AG04449 (cell line): ENCODE measurements at regions not wholly inside any gene's neighbourhood (a gene's known extent, or its start where the extent isn't known, plus 50 kb on each side); places are given as distances from the start of the nearest gene placed in this dataset.

Source experiments
- CTCF ChIA-PET: fragments of 350-600 bp; formaldehyde crosslinking; extraction: SDS; loops from one replicate; lab custom pipeline; 2021; ENCODE audit warnings: antibody characterized with exemption; lab: Yijun Ruan, JAX
- POLR2A ChIA-PET: fragments of 400-600, 350-600 bp; formaldehyde crosslinking; extraction: SDS; loops from one replicate; lab custom pipeline; 2020; ENCODE audit warnings: antibody characterized with exemption, inconsistent platforms; lab: Yijun Ruan, JAX
- DNase-seq: peaks from one replicate; pipeline ENCODE4 v3.0.0-alpha.2; 2010; ENCODE audit warnings: low read depth, low spot score
- H3K4me3 ChIP-seq: 2 replicates; pipeline ENCODE4 v1.5.1; 2011; ENCODE audit warnings: low read depth, mild to moderate bottlenecking, control low read depth, low read length
- CTCF ChIP-seq: IDR thresholded peaks from one replicate; pipeline ENCODE4 v1.5.1; 2011; ENCODE audit warnings: mild to moderate bottlenecking, moderate library complexity, low read length, control low read depth, inconsistent platforms; ENCODE audit not compliant: insufficient read depth; ENCODE audit errors: missing control alignments

GRCh38 chr12:115378291-115378690 is 694.3 kb upstream of the TBX3 start:
- CTCF ChIA-PET = no interaction called here
- no peak for DNase-seq
- no peak for TF ChIP-seq CTCF
- no peak overlapping the region for H3K4me3 ChIP-seq
- POLR2A ChIA-PET = no interaction called here

- ChIA-PET POLR2A (no interaction called here), CTCF (no interaction called here)
- no peak for TF ChIP-seq CTCF
Measured at GRCh38 chr12:115377779-115378178, 693.8 kb upstream of the TBX3 start.

GRCh38 chr12:115377230-115377629 is 693.3 kb upstream of the TBX3 start:
- ChIA-PET POLR2A (no interaction called here), CTCF (no interaction called here)
- no peak overlapping the region for H3K4me3 ChIP-seq
- no peak for DNase-seq
- no peak for TF ChIP-seq CTCF

More at GRCh38 chr12:115377779-115378178, 693.8 kb upstream of the TBX3 start:
- no peak for DNase-seq
- no peak overlapping the region for H3K4me3 ChIP-seq

GRCh38 chr12:115375186-115375991 is 691.4 kb upstream of the TBX3 start:
- POLR2A ChIA-PET = interaction anchor here (0.8 kb wide), 1 partner anchor 691 kb away, joined by 3 read pairs; the partner anchor contains the start of gene TBX3
- CTCF ChIA-PET = interaction anchor here (1.0 kb wide), 1 partner anchor 11 kb away, joined by 3 read pairs; no protein-coding TSS in a partner anchor
- no peak for TF ChIP-seq CTCF
- peak overlapping the region; percentile 6; the same call in 1 of the 2 replicates for H3K4me3 ChIP-seq
- DNase-seq = peak; percentile 37

- DNase-seq = no peak
- ChIA-PET POLR2A (interaction anchor here (0.8 kb wide), 1 partner anchor 691 kb away, joined by 3 read pairs; the partner anchor contains the start of gene TBX3), CTCF (interaction anchor here (1.0 kb wide), 1 partner anchor 10 kb away, joined by 3 read pairs; no protein-coding TSS in a partner anchor)
- H3K4me3 ChIP-seq = no peak overlapping the region
- no peak for TF ChIP-seq CTCF
Measured at GRCh38 chr12:115374480-115375185, 690.7 kb upstream of the TBX3 start.

GRCh38 chr12:115371711-115372110 is 687.7 kb upstream of the TBX3 start:
- CTCF ChIA-PET = no interaction called here
- TF ChIP-seq CTCF = no peak
- no peak overlapping the region for H3K4me3 ChIP-seq
- DNase-seq = no peak
- POLR2A ChIA-PET = no interaction called here
